ENCODE measurements at regions not wholly inside any gene's neighbourhood (a gene's known extent, or its start where the extent isn't known, plus 50 kb on each side); places are given as distances from the start of the nearest gene placed in this dataset.

DNA sequence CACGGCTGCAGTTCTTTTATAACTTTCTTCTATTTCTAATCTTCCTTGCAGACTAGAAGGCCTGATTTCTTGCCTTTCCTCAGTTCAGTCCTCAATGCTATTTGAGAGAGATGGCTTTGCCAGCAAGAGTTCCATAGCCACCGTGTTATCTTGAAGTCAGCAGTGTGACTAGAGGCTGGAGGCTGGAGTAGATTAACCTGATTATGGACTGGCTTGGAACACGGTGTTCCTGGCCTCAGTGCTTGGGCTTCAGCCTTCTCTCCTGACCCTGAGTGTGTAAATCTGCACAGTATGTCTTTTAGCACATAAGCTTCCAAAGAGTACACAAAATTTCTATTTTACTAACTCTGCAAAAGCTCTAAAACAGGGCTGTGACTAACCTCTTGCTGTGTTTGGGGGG, 61.4 kb downstream of the CCDC54 start:
- TF ChIP-seq, protein P1, sequence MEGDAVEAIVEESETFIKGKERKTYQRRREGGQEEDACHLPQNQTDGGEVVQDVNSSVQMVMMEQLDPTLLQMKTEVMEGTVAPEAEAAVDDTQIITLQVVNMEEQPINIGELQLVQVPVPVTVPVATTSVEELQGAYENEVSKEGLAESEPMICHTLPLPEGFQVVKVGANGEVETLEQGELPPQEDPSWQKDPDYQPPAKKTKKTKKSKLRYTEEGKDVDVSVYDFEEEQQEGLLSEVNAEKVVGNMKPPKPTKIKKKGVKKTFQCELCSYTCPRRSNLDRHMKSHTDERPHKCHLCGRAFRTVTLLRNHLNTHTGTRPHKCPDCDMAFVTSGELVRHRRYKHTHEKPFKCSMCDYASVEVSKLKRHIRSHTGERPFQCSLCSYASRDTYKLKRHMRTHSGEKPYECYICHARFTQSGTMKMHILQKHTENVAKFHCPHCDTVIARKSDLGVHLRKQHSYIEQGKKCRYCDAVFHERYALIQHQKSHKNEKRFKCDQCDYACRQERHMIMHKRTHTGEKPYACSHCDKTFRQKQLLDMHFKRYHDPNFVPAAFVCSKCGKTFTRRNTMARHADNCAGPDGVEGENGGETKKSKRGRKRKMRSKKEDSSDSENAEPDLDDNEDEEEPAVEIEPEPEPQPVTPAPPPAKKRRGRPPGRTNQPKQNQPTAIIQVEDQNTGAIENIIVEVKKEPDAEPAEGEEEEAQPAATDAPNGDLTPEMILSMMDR (conservative IDR thresholded peaks at IDR 0.05 in 1 of 2, IDR thresholded peaks at IDR 0.05 in 1 of 2; ENCODE audit: extremely low read depth in 1 of 2, insufficient read depth in 1 of 2, low read depth in 1 of 2, low read length in 2 of 2), result no peak
- TF ChIP-seq EZH2 (IDR thresholded peaks at IDR 0.05; ENCODE audit: borderline replicate concordance, low read length), result no peak
